HCT116 (cell line): ENCODE measurements at regions not wholly inside any gene's neighbourhood (a gene's known extent, or its start where the extent isn't known, plus 50 kb on each side); places are given as distances from the start of the nearest gene placed in this dataset.

Source experiments
- ATAC-seq: fragments of 200-7000 bp; cut with Tn5 transposase; 2 replicates; pipeline ENCODE4 v1.9.1; 2020; ENCODE audit warnings: mild to moderate bottlenecking, moderate library complexity
- BruUV-seq: library from RNA; stranded (reverse); fragments of 400-500 nt; replicated peaks from 2 replicates; lab custom pipeline; 2021; lab: Mats Ljungman, UMichigan
- CTCF ChIA-PET: fragments of 300-600 bp; sonication (Branson Sonifier 250); formaldehyde crosslinking; loops from one replicate; lab custom pipeline; 2021; ENCODE audit warnings: antibody characterized with exemption; lab: Charles Lee
- POLR2A ChIA-PET: fragments of 300-600, 350-600 bp; sonication (Branson Sonifier 250); formaldehyde crosslinking; loops from one replicate; lab custom pipeline; 2021; ENCODE audit warnings: antibody characterized with exemption; lab: Charles Lee
- RAD21 ChIA-PET, 2 experiments: fragments of 300-600 bp; sonication (Branson Sonifier 250); formaldehyde crosslinking; loops; one replicate each; lab custom pipeline; 2023; ENCODE audit warnings: low total read pairs in 2 of 2; ENCODE audit not compliant: uncharacterized antibody in 2 of 2, unreplicated experiment in 2 of 2, low non-redundant PET in 1 of 2; lab: Charles Lee
- DNase-seq: peaks from one replicate; pipeline ENCODE4 v3.0.0-alpha.2; 2010; ENCODE audit warnings: low read depth, low spot score
- H2AFZ ChIP-seq: fragments of 200-600 bp; shearing (Covaris generic), sonication (generic); 2 replicates; pipeline ENCODE4 v1.6.1; 2017; ENCODE audit warnings: low read depth, mixed run types, mixed read lengths, antibody characterized with exemption, low read length; ENCODE audit not compliant: poor library complexity, severe bottlenecking
- H3K27ac ChIP-seq: 2 replicates; pipeline ENCODE4 v1.5.1; 2012; ENCODE audit warnings: low read depth, low read length
- H3K27me3 ChIP-seq: fragments of 200-600 bp; sonication (generic); 2 replicates; pipeline ENCODE4 v1.6.1; 2016; ENCODE audit warnings: mixed run types, low read length, mixed read lengths; ENCODE audit not compliant: insufficient read depth
- H3K36me3 ChIP-seq, 2 experiments: fragments of 200-500 bp in 1 of 2; fragments of 200-600 bp in 1 of 2; sonication (Bioruptor generic) in 1 of 2; sonication (generic) in 1 of 2; 2 replicates each; pipeline versions ENCODE4 v1.5.1 to v1.6.1; 2014 to 2016; ENCODE audit warnings: low read length in 2 of 2, inconsistent platforms in 1 of 2, mixed read lengths in 1 of 2, mixed run types in 1 of 2; ENCODE audit not compliant: insufficient read depth in 2 of 2, control insufficient read depth in 1 of 2
- H3K4me1 ChIP-seq, 2 experiments: fragments of 200-600 bp in 1 of 2; sonication (generic) in 1 of 2; 2 replicates each; pipeline versions ENCODE4 v1.5.1 to v1.6.1; 2012 to 2017; ENCODE audit warnings: low read length in 2 of 2, inconsistent platforms in 1 of 2, mild to moderate bottlenecking in 1 of 2, mixed read lengths in 1 of 2, mixed run types in 1 of 2, moderate library complexity in 1 of 2; ENCODE audit not compliant: insufficient read depth in 2 of 2, control insufficient read depth in 1 of 2
- H3K4me2 ChIP-seq: fragments of 200-600 bp; sonication (generic); 2 replicates; pipeline ENCODE4 v1.6.1; 2017; ENCODE audit warnings: mixed run types, low read length, mixed read lengths
- H3K4me3 ChIP-seq, 2 experiments: fragments of 200-600 bp in 1 of 2; sonication (generic) in 1 of 2; replicated peaks in 1 of 2; 2 replicates each; pipeline ENCODE4 v1.5.1; 2011 to 2016; ENCODE audit warnings: low read length in 2 of 2, control low read depth in 1 of 2, low read depth in 1 of 2, mild to moderate bottlenecking in 1 of 2, mixed read lengths in 1 of 2, mixed run types in 1 of 2
- H3K79me2 ChIP-seq: fragments of 200-600 bp; sonication (generic); 2 replicates; pipeline ENCODE4 v1.6.1; 2017; ENCODE audit warnings: mild to moderate bottlenecking, mixed run types, low read length, moderate library complexity, mixed read lengths; ENCODE audit not compliant: insufficient read depth
- H3K9ac ChIP-seq: fragments of 200-600 bp; sonication (generic); 2 replicates; pipeline ENCODE4 v1.6.1; 2016; ENCODE audit warnings: low read length, mixed read lengths
- H3K9me2 ChIP-seq: fragments of 200-600 bp; sonication (generic), shearing (Covaris generic); 2 replicates; pipeline ENCODE4 v1.6.1; 2017; ENCODE audit warnings: mixed run types, mild to moderate bottlenecking, moderate library complexity; ENCODE audit not compliant: insufficient read depth
- H3K9me3 ChIP-seq, 2 experiments: fragments of 200-500 bp in 1 of 2; fragments of 200-600 bp in 1 of 2; sonication (Bioruptor generic) in 1 of 2; sonication (generic) in 1 of 2; 2 replicates each; pipeline ENCODE4 v1.6.1; 2014 to 2017; ENCODE audit warnings: low read length in 2 of 2, mixed read lengths in 2 of 2, inconsistent platforms in 1 of 2, low read depth in 1 of 2, mild to moderate bottlenecking in 1 of 2, mixed run types in 1 of 2, moderate library complexity in 1 of 2; ENCODE audit not compliant: control insufficient read depth in 1 of 2, insufficient read depth in 1 of 2
- H4K20me1 ChIP-seq: fragments of 200-600 bp; sonication (generic), shearing (Covaris generic); 2 replicates; pipeline ENCODE4 v1.6.1; 2017; ENCODE audit warnings: mixed run types, mild to moderate bottlenecking, moderate library complexity; ENCODE audit not compliant: insufficient read depth
- FOSL1 ChIP-seq: IDR thresholded peaks from 2 replicates; pipeline ENCODE4 v1.6.1; 2012; ENCODE audit warnings: low read depth
- JUND ChIP-seq: IDR thresholded peaks from 2 replicates; pipeline ENCODE4 v1.6.1; 2012
- RAD21 ChIP-seq: IDR thresholded peaks from 2 replicates; pipeline ENCODE4 v1.6.1; 2012; ENCODE audit warnings: low read depth, mild to moderate bottlenecking
- SIN3A ChIP-seq: IDR thresholded peaks from 2 replicates; pipeline ENCODE4 v1.6.1; 2012; ENCODE audit warnings: low read depth
- SRF ChIP-seq: IDR thresholded peaks from 2 replicates; pipeline ENCODE4 v1.6.1; 2012; ENCODE audit warnings: low read depth
- ZFX ChIP-seq: fragments of 450-650 bp; IDR thresholded peaks from 2 replicates; pipeline ENCODE4 v1.6.1; 2017
- ZNF274 ChIP-seq: fragments of 200-500 bp; sonication (Bioruptor generic); IDR thresholded peaks from 2 replicates; pipeline ENCODE4 v1.6.1; 2014; ENCODE audit warnings: mild to moderate bottlenecking, low read depth, low read length, inconsistent platforms
- intact Hi-C: fragments of 100-400 bp; cut with micrococcal nuclease; formaldehyde crosslinking; loops from 2 replicates; pipeline ENCODE4 v1.10.0; 2022
- TF ChIP-seq, protein P1 (sequence below): IDR thresholded peaks from 2 replicates; pipeline ENCODE4 v1.6.1; 2011; ENCODE audit warnings: mild to moderate bottlenecking, low read length, moderate library complexity; ENCODE audit not compliant: insufficient replicate concordance; ENCODE audit errors: extremely low read depth

DNA sequence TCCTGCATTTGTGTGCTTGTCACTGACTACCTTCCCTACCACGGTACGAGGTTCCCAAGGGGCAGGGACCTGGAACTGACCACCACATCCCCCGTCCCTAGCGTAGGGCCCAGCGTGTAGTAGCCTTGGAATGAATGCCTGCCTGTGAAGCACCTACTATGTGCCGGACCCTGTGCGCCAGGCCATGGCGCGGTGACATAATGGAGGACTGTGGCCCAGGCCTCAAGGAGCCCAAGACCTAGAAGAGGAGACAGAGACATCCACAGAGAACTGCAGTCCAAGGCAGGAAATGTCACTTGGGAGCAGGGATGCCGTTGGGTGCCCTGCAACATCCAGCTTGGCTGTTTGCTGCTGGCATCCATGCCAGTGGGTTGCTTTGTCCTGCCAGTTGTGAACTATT is 71.9 kb upstream of the SLC6A6 start (continued):
- no peak for TF ChIP-seq ZNF274
- TF ChIP-seq, protein P1, sequence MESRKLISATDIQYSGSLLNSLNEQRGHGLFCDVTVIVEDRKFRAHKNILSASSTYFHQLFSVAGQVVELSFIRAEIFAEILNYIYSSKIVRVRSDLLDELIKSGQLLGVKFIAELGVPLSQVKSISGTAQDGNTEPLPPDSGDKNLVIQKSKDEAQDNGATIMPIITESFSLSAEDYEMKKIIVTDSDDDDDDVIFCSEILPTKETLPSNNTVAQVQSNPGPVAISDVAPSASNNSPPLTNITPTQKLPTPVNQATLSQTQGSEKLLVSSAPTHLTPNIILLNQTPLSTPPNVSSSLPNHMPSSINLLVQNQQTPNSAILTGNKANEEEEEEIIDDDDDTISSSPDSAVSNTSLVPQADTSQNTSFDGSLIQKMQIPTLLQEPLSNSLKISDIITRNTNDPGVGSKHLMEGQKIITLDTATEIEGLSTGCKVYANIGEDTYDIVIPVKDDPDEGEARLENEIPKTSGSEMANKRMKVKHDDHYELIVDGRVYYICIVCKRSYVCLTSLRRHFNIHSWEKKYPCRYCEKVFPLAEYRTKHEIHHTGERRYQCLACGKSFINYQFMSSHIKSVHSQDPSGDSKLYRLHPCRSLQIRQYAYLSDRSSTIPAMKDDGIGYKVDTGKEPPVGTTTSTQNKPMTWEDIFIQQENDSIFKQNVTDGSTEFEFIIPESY: no peak
- TF ChIP-seq SRF: no peak
- TF ChIP-seq ZFX: no peak

DNA sequence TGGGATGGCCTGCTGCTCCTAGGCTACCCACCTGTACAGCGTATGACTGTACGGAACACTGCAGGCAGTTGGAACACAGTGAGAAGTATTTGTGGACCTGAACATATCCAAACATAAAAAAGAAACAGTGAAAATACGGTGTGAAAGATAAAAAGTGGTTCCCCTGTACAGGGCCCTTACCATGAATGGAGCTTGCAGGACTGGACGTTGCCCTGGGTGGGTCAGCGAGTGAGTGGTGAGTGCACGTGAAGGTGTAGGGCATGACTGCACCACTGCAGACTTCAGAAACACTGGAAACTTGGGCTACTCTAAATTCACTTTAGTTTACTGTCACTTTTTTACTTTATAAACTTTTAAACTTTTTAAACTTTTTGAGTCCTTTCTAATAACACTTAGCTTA is 71.2 kb upstream of the SLC6A6 start:
- H3K27me3 ChIP-seq: no peaks in the 10 kb centered on the region
- DNase-seq: no peak
- H3K4me1 ChIP-seq: peaks cover 0 to 12% of the 10 kb centered on the region in 2 experiments; a peak in 1 of 4 replicates
- ChIA-PET POLR2A (no interaction called here), RAD21 (no interaction called here), CTCF (no interaction called here)
- intact Hi-C loops: no loop called here
- H3K27ac ChIP-seq: no peak overlapping the region
- no peak overlapping the region for H3K4me3 ChIP-seq
- H3K79me2 ChIP-seq: no peaks in the 10 kb centered on the region
- H4K20me1 ChIP-seq: no peaks in the 10 kb centered on the region
- no peak for TF ChIP-seq JUND
- H3K4me2 ChIP-seq: no peak overlapping the region
- no peaks in the 10 kb centered on the region for H3K9me2 ChIP-seq
- BruUV-seq: no TSS peak
- no peak overlapping the region for H3K9ac ChIP-seq
- H2AFZ ChIP-seq: no peak overlapping the region
- H3K9me3 ChIP-seq: no peaks in the 10 kb centered on the region
- ATAC-seq: no peak
- no peaks in the 10 kb centered on the region for H3K36me3 ChIP-seq

DNA sequence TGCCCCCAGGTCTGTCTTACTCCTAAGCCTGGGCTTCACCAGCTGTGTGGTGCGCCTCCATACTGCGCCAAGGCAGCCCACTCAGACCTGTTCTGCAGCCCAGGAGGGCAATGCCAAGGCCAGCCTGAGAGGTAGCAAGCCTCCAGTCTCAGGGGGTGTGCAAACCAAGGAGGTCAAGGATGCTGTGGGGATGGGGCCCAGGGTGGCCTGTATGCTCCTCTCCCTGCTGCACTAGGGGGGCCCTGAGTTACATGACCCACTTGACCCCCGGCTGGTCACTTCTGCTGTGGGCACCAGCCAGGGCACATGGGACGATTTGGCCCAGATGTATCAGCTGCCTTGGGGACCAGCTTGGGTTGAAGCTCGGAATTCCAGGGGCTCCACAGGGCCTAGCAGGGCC is 70.0 kb upstream of the SLC6A6 start:
- no peak overlapping the region for H3K4me3 ChIP-seq
- ChIA-PET RAD21 (no interaction called here), CTCF (no interaction called here), POLR2A (no interaction called here)
- no peak overlapping the region for H3K9ac ChIP-seq
- no peaks in the 10 kb centered on the region for H3K36me3 ChIP-seq
- no peak for DNase-seq
- no peak for ATAC-seq
- no peak for TF ChIP-seq FOSL1
- TF ChIP-seq, protein P1: no peak
- TF ChIP-seq RAD21: no peak
- TF ChIP-seq SIN3A: no peak
- TF ChIP-seq ZNF274: no peak
- intact Hi-C loops: no loop called here
- no peaks in the 10 kb centered on the region for H3K9me3 ChIP-seq
- peaks cover 4% of the 10 kb centered on the region; the same call in 1 of the 2 replicates for H3K27me3 ChIP-seq
- no TSS peak for BruUV-seq
- H3K4me2 ChIP-seq: no peak overlapping the region
- no peak overlapping the region for H3K27ac ChIP-seq
- no peak overlapping the region for H2AFZ ChIP-seq
- H3K4me1 ChIP-seq: peaks cover 0 to 10% of the 10 kb centered on the region in 2 experiments; a peak in 1 of 4 replicates
- H4K20me1 ChIP-seq: no peaks in the 10 kb centered on the region
- no peaks in the 10 kb centered on the region for H3K79me2 ChIP-seq
- H3K9me2 ChIP-seq: no peaks in the 10 kb centered on the region
